PC-9 (cell line): ENCODE measurements at regions not wholly inside any gene's neighbourhood (a gene's known extent, or its start where the extent isn't known, plus 50 kb on each side); places are given as distances from the start of the nearest gene placed in this dataset.

Experiments used
- CTCF ChIP-seq: fragments of 200-600 bp; sonication (generic); conservative IDR thresholded peaks from 2 replicates; pipeline ENCODE4 v1.6.1; 2017; ENCODE audit warnings: mixed run types, antibody characterized with exemption, mild to moderate bottlenecking, moderate library complexity
- EZH2 ChIP-seq: fragments of 200-600 bp; sonication (generic); IDR thresholded peaks from 2 replicates; pipeline ENCODE4 v1.8.0; 2017; ENCODE audit warnings: antibody characterized with exemption, low read depth

GRCh38 chr6:56745971-56746370 lies 103.3 kb upstream of the DST start:
- TF ChIP-seq CTCF (no peak), EZH2 (no peak)
